CD4-positive, alpha-beta memory T cell (primary cell): ENCODE measurements at regions not wholly inside any gene's neighbourhood (a gene's known extent, or its start where the extent isn't known, plus 50 kb on each side); places are given as distances from the start of the nearest gene placed in this dataset.

Experiments
- CTCF ChIA-PET: fragments of 350-600 bp; sonication (Branson Sonifier 250); formaldehyde crosslinking; loops from one replicate; lab custom pipeline; 2021; ENCODE audit warnings: inconsistent platforms; ENCODE audit not compliant: partially characterized antibody; lab: Charles Lee
- POLR2A ChIA-PET: fragments of 350-600 bp; sonication (Branson Sonifier 250); formaldehyde crosslinking; loops from one replicate; lab custom pipeline; 2021; ENCODE audit not compliant: partially characterized antibody; lab: Charles Lee
- DNase-seq, 5 donors: peaks; one replicate each; pipeline versions ENCODE4 v3.0.0 to v3.0.0-alpha.2; 2020 to 2022; ENCODE audit warnings: mixed read lengths in 1 of 5
- H3K27ac ChIP-seq: one replicate; pipeline ENCODE4 v1.7.0; 2013; ENCODE audit warnings: low read depth, low read length
- H3K27me3 ChIP-seq: 2 replicates; pipeline ENCODE4 v1.7.0; 2013; ENCODE audit warnings: mild to moderate bottlenecking, low read length, moderate library complexity; ENCODE audit not compliant: insufficient read depth
- H3K36me3 ChIP-seq: 2 replicates; pipeline ENCODE4 v1.7.0; 2013; ENCODE audit warnings: mild to moderate bottlenecking, low read length, moderate library complexity; ENCODE audit not compliant: insufficient read depth
- H3K4me1 ChIP-seq: 2 replicates; pipeline ENCODE4 v1.7.0; 2013; ENCODE audit warnings: mild to moderate bottlenecking, low read length, moderate library complexity; ENCODE audit not compliant: insufficient read depth
- H3K4me3 ChIP-seq, 2 donors: one replicate each; pipeline ENCODE4 v1.7.0; 2013; ENCODE audit warnings: low read length in 2 of 2, mild to moderate bottlenecking in 1 of 2
- H3K9me3 ChIP-seq, 2 donors: one replicate each; pipeline ENCODE4 v1.7.0; 2013; ENCODE audit warnings: low read length in 2 of 2, control low read depth in 1 of 2; ENCODE audit not compliant: control insufficient read depth in 1 of 2
- H3K27ac Mint-ChIP-seq, 7 donors: one replicate each; pipeline ENCODE4 v1.8.0; 2020 to 2021; ENCODE audit warnings: mixed read lengths in 7 of 7, mild to moderate bottlenecking in 6 of 7, inconsistent platforms in 3 of 7, moderate library complexity in 3 of 7
- H3K27me3 Mint-ChIP-seq, 2 donors: one replicate each; pipeline ENCODE4 v1.8.0; 2020 to 2021; ENCODE audit warnings: mixed read lengths in 2 of 2
- H3K36me3 Mint-ChIP-seq, 2 donors: one replicate each; pipeline ENCODE4 v1.8.0; 2020 to 2021; ENCODE audit warnings: mixed read lengths in 2 of 2, inconsistent platforms in 1 of 2, mild to moderate bottlenecking in 1 of 2
- H3K4me1 Mint-ChIP-seq, 4 donors: one replicate each; pipeline ENCODE4 v1.8.0; 2020 to 2021; ENCODE audit warnings: mixed read lengths in 4 of 4, mild to moderate bottlenecking in 1 of 4
- H3K4me3 Mint-ChIP-seq, 8 donors: one replicate each; pipeline ENCODE4 v1.8.0; 2020 to 2021; ENCODE audit warnings: mixed read lengths in 8 of 8, mild to moderate bottlenecking in 7 of 8, moderate library complexity in 6 of 8, inconsistent platforms in 3 of 8
- H3K9me3 Mint-ChIP-seq, 8 donors: one replicate each; pipeline ENCODE4 v1.8.0; 2020 to 2021; ENCODE audit warnings: mixed read lengths in 8 of 8, mild to moderate bottlenecking in 5 of 8, inconsistent platforms in 3 of 8, moderate library complexity in 1 of 8
- intact Hi-C: fragments of 100-400 bp; cut with micrococcal nuclease; formaldehyde crosslinking; loops from one replicate; pipeline ENCODE4 v1.15.1; 2023

DNA sequence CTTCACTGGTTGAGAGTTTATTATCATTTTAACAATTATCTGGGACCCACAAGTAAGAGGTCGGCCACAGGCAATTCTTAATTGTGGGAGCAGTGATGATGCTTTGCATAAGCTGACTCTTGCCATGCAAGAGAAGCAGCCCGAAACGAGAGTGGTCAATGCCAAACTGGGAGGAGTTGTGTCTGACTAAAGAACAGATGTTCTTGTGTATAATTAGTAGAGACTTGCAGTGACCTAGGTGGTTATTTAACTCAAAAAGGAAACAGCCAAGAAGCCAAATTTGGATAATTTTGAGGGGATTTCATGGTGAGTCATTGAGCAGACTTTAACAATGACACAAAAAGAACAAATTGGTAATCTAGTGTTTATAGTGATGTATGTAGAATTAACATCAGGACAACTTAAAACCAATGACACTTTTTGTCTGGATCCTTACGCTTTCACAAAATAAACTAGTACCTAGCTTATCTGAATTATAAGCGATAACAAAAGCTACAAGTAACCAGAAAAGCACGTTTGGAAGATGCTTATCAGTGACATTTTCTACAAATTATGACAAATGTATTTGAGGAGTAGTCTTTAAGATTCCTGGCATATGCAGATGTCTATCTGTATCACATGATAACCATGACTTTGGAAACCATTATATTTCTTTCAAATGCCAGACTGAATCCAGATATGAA, 184.7 kb upstream of the DLGAP1 start:
- DNase-seq, result no peak
- H3K27ac ChIP-seq, result no peak overlapping the region
- H3K36me3 ChIP-seq, result no peaks in the 10 kb centered on the region
- ChIA-PET CTCF (no interaction called here), POLR2A (no interaction called here)
- no peak overlapping the region for H3K4me3 ChIP-seq
- H3K4me1 ChIP-seq, result no peaks in the 10 kb centered on the region
- H3K27me3 Mint-ChIP-seq, result no peaks in the 10 kb centered on the region
- H3K27me3 ChIP-seq, result no peaks in the 10 kb centered on the region
- H3K27ac Mint-ChIP-seq, result no peak overlapping the region
- peaks cover 0 to 13% (median 5%) of the 10 kb centered on the region in 8 donors for H3K9me3 Mint-ChIP-seq
- intact Hi-C loops, result no loop called here
- H3K4me1 Mint-ChIP-seq, result no peaks in the 10 kb centered on the region
- no peak overlapping the region for H3K4me3 Mint-ChIP-seq
- no peaks in the 10 kb centered on the region for H3K9me3 ChIP-seq
- no peaks in the 10 kb centered on the region for H3K36me3 Mint-ChIP-seq

DNA sequence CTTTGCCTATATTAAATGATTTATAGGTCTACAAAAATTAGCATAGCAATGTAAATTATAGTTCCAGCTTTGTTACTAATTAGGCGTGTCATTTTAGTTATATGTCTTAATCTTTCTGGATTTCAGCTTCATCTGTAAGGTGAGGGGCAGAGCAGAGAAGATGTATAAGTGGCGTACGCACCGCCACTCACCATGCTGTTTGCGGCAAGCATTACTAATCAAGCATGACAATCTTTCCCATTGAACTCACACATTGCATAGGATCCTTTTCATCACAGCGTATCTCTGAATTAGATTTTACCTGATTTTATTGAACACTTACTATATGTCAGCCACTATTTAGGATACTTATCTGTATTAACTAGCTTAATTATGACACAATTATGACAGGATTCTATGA, 183.6 kb upstream of the DLGAP1 start:
- intact Hi-C loops, result no loop called here
- no peak overlapping the region for H3K27ac Mint-ChIP-seq

DNA sequence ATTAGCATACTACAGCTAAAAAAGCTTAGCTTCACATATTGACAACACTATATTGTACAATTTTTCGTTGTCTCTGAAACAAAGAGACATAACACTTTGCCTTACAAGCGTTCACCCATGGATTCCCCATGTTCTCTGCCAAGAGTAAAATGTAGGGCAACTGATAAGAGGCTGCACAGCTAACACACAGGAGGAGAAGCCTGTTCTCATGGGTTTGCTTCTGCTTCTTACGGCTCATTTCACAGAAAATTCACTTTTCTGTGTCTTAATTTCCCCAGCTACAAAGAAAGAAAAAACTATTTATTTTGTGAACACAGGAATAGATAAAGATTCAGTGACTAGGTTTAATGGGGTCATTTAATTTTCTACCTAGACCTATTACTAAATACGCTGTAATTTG, 182.8 kb upstream of the DLGAP1 start:
- no peaks in the 10 kb centered on the region for H3K4me1 ChIP-seq
- H3K9me3 ChIP-seq, result no peaks in the 10 kb centered on the region
- ChIA-PET POLR2A (no interaction called here), CTCF (no interaction called here)
- peaks cover 0 to 8% (median 6%) of the 10 kb centered on the region in 8 donors for H3K9me3 Mint-ChIP-seq
- intact Hi-C loops, result no loop called here
- DNase-seq, result no peak
- H3K27ac ChIP-seq, result no peak overlapping the region
- no peaks in the 10 kb centered on the region for H3K4me1 Mint-ChIP-seq
- H3K27me3 ChIP-seq, result no peaks in the 10 kb centered on the region
- H3K4me3 Mint-ChIP-seq, result no peak overlapping the region
- H3K4me3 ChIP-seq, result no peak overlapping the region
- no peaks in the 10 kb centered on the region for H3K36me3 Mint-ChIP-seq
- no peaks in the 10 kb centered on the region for H3K27me3 Mint-ChIP-seq
- no peak overlapping the region for H3K27ac Mint-ChIP-seq
- no peaks in the 10 kb centered on the region for H3K36me3 ChIP-seq

More for the DNA sequence above, 183.6 kb upstream of the DLGAP1 start:
- no peaks in the 10 kb centered on the region for H3K4me1 ChIP-seq
- no peak overlapping the region for H3K4me3 ChIP-seq
- H3K27ac ChIP-seq, result no peak overlapping the region
- Mint-ChIP-seq H3K9me3 (peaks cover 0 to 10% (median 5%) of the 10 kb centered on the region in 8 donors), H3K4me1 (no peaks in the 10 kb centered on the region), H3K4me3 (no peak overlapping the region), H3K27me3 (no peaks in the 10 kb centered on the region), H3K36me3 (no peaks in the 10 kb centered on the region)
- DNase-seq, result no peak
- ChIA-PET POLR2A (no interaction called here), CTCF (no interaction called here)
- no peaks in the 10 kb centered on the region for H3K9me3 ChIP-seq
- no peaks in the 10 kb centered on the region for H3K27me3 ChIP-seq
- H3K36me3 ChIP-seq, result no peaks in the 10 kb centered on the region

GRCh38 chr18:4636967-4637366, 181.9 kb upstream of the DLGAP1 start:
- POLR2A ChIA-PET, result no interaction called here
- Mint-ChIP-seq H3K4me1 (no peaks in the 10 kb centered on the region), H3K36me3 (no peaks in the 10 kb centered on the region), H3K27ac (no peak overlapping the region), H3K4me3 (no peak overlapping the region), H3K9me3 (peaks cover 4 to 11% (median 9%) of the 10 kb centered on the region in 8 donors), H3K27me3 (no peaks in the 10 kb centered on the region)
- intact Hi-C loops, result no loop called here
- Histone ChIP-seq H3K27me3 (no peaks in the 10 kb centered on the region), H3K4me3 (no peak overlapping the region), H3K27ac (no peak overlapping the region), H3K36me3 (no peaks in the 10 kb centered on the region), H3K9me3 (no peaks in the 10 kb centered on the region), H3K4me1 (no peaks in the 10 kb centered on the region)
- CTCF ChIA-PET, result no interaction called here
- no peak for DNase-seq

DNA sequence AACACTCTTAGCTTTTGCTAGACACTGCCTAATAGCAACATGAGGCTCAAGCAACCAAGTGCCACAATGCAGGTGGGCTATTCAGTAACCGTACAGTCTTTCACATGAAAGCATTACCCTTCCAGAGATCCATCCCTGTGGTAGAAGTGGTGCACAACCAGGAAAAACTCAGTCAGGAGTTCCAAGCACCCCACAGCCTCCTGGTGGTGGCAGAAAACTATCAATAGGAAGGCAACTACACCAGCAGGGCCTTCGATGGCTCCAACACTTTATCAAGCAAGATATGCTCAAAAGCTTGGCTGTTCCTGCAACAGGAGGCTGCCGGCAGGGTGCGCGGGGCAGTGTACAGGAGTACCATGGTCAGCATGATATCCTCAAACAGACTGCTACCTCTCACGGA, 176.1 kb upstream of the DLGAP1 start:
- intact Hi-C loops, result no loop called here
- H3K27ac Mint-ChIP-seq, result no peak overlapping the region
- ChIA-PET POLR2A (no interaction called here), CTCF (no interaction called here)
- no peaks in the 10 kb centered on the region for H3K36me3 ChIP-seq
- no peak overlapping the region for H3K27ac ChIP-seq
- no peaks in the 10 kb centered on the region for H3K27me3 Mint-ChIP-seq
- H3K9me3 Mint-ChIP-seq, result peaks cover 0 to 18% (median 7%) of the 10 kb centered on the region in 8 donors
- no peaks in the 10 kb centered on the region for H3K4me1 ChIP-seq
- no peaks in the 10 kb centered on the region for H3K36me3 Mint-ChIP-seq
- no peaks in the 10 kb centered on the region for H3K27me3 ChIP-seq
- H3K4me3 ChIP-seq, result no peak overlapping the region
- no peaks in the 10 kb centered on the region for H3K4me1 Mint-ChIP-seq
- DNase-seq, result no peak
- no peaks in the 10 kb centered on the region for H3K9me3 ChIP-seq
- H3K4me3 Mint-ChIP-seq, result no peak overlapping the region

DNA sequence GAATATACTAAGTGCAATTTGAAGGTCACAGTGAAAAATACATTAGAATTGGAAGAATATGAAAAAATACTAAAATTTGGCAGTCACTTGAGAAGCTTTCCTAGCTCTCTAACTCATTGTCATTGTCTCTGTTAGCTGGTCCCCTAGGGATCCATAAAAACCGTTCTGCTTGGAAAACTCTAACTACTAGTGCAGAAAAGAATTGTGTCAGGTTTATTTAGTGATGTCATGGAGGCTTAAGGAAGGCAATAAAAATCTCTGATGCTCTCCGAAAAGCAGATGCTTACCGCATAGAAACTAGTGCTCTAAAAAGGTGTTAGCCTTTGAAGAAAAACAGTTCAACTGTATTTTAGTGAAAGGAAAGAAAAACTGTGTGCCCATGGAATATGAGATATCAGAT, 150.1 kb upstream of the DLGAP1 start:
- ChIA-PET POLR2A (no interaction called here), CTCF (no interaction called here)
- no peaks in the 10 kb centered on the region for H3K27me3 Mint-ChIP-seq
- no peak overlapping the region for H3K27ac ChIP-seq
- H3K4me3 Mint-ChIP-seq, result no peak overlapping the region
- H3K36me3 Mint-ChIP-seq, result no peaks in the 10 kb centered on the region
- H3K27me3 ChIP-seq, result no peaks in the 10 kb centered on the region
- no peaks in the 10 kb centered on the region for H3K4me1 Mint-ChIP-seq
- no peak for DNase-seq
- H3K36me3 ChIP-seq, result no peaks in the 10 kb centered on the region
- H3K27ac Mint-ChIP-seq, result no peak overlapping the region
- peaks cover 2 to 22% (median 7%) of the 10 kb centered on the region in 8 donors for H3K9me3 Mint-ChIP-seq
- H3K4me1 ChIP-seq, result no peaks in the 10 kb centered on the region
- H3K4me3 ChIP-seq, result no peak overlapping the region
- peaks cover 0 to 3% of the 10 kb centered on the region in 2 donors for H3K9me3 ChIP-seq
- intact Hi-C loops, result no loop called here

DNA sequence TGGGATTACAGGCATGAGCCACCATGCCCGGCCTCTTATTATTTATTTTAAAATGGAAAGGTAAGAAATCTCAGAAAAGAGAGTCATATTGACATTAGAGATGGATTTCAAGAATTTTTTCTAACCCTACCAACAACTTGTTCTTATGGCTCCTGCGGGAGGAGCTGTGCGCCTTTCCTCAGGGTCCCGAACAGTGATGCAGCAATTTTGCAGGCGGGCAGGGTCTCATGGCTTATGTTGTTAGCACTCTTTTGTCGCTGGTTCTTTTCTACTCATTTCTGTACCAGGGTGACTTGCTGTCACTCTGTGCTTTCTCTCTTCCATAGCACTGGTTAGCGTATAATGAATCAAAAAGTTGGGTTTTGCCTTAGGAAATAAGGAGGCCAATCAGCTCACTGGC, 148.8 kb upstream of the DLGAP1 start:
- intact Hi-C loops, result no loop called here
- Mint-ChIP-seq H3K4me3 (no peak overlapping the region), H3K4me1 (no peaks in the 10 kb centered on the region), H3K27ac (no peak overlapping the region), H3K36me3 (no peaks in the 10 kb centered on the region), H3K27me3 (no peaks in the 10 kb centered on the region), H3K9me3 (peaks cover 0 to 25% (median 7%) of the 10 kb centered on the region in 8 donors)
- H3K36me3 ChIP-seq, result no peaks in the 10 kb centered on the region
- DNase-seq, result no peak
- peaks cover 0 to 3% of the 10 kb centered on the region in 2 donors for H3K9me3 ChIP-seq
- H3K4me1 ChIP-seq, result no peaks in the 10 kb centered on the region
- no peak overlapping the region for H3K4me3 ChIP-seq
- ChIA-PET CTCF (no interaction called here), POLR2A (no interaction called here)
- H3K27me3 ChIP-seq, result no peaks in the 10 kb centered on the region
- H3K27ac ChIP-seq, result no peak overlapping the region
